GM12878 (cell line): ENCODE measurements at regions not wholly inside any gene's neighbourhood (a gene's known extent, or its start where the extent isn't known, plus 50 kb on each side); places are given as distances from the start of the nearest gene placed in this dataset.

Source experiments
- ATAC-seq: fragments of 200-7000 bp; cut with Tn5 transposase; 3 replicates; pipeline ENCODE4 v1.9.1; 2020; ENCODE audit warnings: mild to moderate bottlenecking, moderate library complexity
- BruUV-seq: library from RNA; stranded (reverse); fragments of 400-500 nt; replicated peaks from 2 replicates; lab custom pipeline; 2021; lab: Mats Ljungman, UMichigan
- CTCF ChIA-PET: fragments of 300-600 bp; sonication (Branson Sonifier 250); formaldehyde crosslinking; extraction: SDS; loops from one replicate; lab custom pipeline; 2021; ENCODE audit warnings: inconsistent platforms; lab: Yijun Ruan, JAX
- POLR2A ChIA-PET: fragments of 350-600 bp; formaldehyde crosslinking; extraction: SDS; loops from one replicate; lab custom pipeline; 2021; ENCODE audit warnings: inconsistent platforms; lab: Charles Lee
- RAD21 ChIA-PET: fragments of 300-600 bp; sonication (Branson Sonifier 250); formaldehyde crosslinking; loops from one replicate; lab custom pipeline; 2023; ENCODE audit warnings: antibody characterized with exemption; ENCODE audit not compliant: unreplicated experiment; lab: Charles Lee
- SMC1A ChIA-PET: fragments of 300-600 bp; sonication (Branson Sonifier 250); formaldehyde crosslinking; loops from one replicate; lab custom pipeline; 2023; ENCODE audit not compliant: unreplicated experiment, uncharacterized antibody; lab: Charles Lee
- DNase-seq: peaks from one replicate; pipeline ENCODE4 v3.0.0-alpha.2; 2011; ENCODE audit warnings: low read depth, low spot score
- FAIRE-seq: peaks from 3 replicates; lab custom pipeline; 2011; peaks lifted over from hg19 to GRCh38; lab: Jason Lieb, UNC
- H2AFZ ChIP-seq: 2 replicates; pipeline ENCODE4 v1.6.0; 2011; ENCODE audit warnings: low read depth, low read length, control low read depth; ENCODE audit not compliant: control insufficient read depth
- H3K27ac ChIP-seq: 2 replicates; pipeline ENCODE4 v1.5.1; 2011; ENCODE audit warnings: control low read depth; ENCODE audit not compliant: control insufficient read depth, insufficient read depth
- H3K27me3 ChIP-seq, 2 experiments: replicated peaks in 1 of 2; 2 replicates each; pipeline versions ENCODE4 v1.6.0 to v1.6.1; 2011; ENCODE audit warnings: low read length in 1 of 2; ENCODE audit not compliant: control insufficient read depth in 2 of 2, insufficient read depth in 2 of 2
- H3K36me3 ChIP-seq, 2 experiments: 2 replicates each; pipeline ENCODE4 v1.5.1; 2011; ENCODE audit warnings: low read length in 1 of 2; ENCODE audit not compliant: control insufficient read depth in 2 of 2, insufficient read depth in 2 of 2
- H3K4me1 ChIP-seq: 2 replicates; pipeline ENCODE4 v1.6.1; 2011; ENCODE audit warnings: mild to moderate bottlenecking, low read length, moderate library complexity, mixed read lengths; ENCODE audit not compliant: control insufficient read depth, insufficient read depth
- H3K4me2 ChIP-seq: 2 replicates; pipeline ENCODE4 v1.6.0; 2011; ENCODE audit warnings: control low read depth; ENCODE audit not compliant: control insufficient read depth, insufficient read depth
- H3K4me3 ChIP-seq: fragments of 200-600 bp; sonication (generic); 2 replicates; pipeline ENCODE4 v1.5.1; 2016
- H3K79me2 ChIP-seq: 2 replicates; pipeline ENCODE4 v1.6.0; 2011; ENCODE audit warnings: low read length; ENCODE audit not compliant: control insufficient read depth, insufficient read depth
- H3K9ac ChIP-seq: 2 replicates; pipeline ENCODE4 v1.8.0; 2011; ENCODE audit warnings: low read length, control low read depth, mixed read lengths; ENCODE audit not compliant: control insufficient read depth, insufficient read depth
- H3K9me3 ChIP-seq: replicated peaks from 3 replicates; pipeline ENCODE4 v1.5.1; 2011; ENCODE audit warnings: mild to moderate bottlenecking, low read length; ENCODE audit not compliant: control insufficient read depth, insufficient read depth
- H4K20me1 ChIP-seq: 2 replicates; pipeline ENCODE4 v1.6.0; 2011; ENCODE audit not compliant: control insufficient read depth, insufficient read depth
- CHD1 ChIP-seq: IDR thresholded peaks from 2 replicates; pipeline ENCODE4 v1.6.1; 2012; ENCODE audit warnings: low read depth, low read length, improper control_type of control experiment
- CHD2 ChIP-seq: IDR thresholded peaks from 2 replicates; pipeline ENCODE4 v1.6.1; 2011; ENCODE audit warnings: low read depth, low read length, improper control_type of control experiment, borderline replicate concordance
- NFXL1 ChIP-seq: fragments of 450-650 bp; IDR thresholded peaks from 2 replicates; pipeline ENCODE4 v1.6.1; 2017; ENCODE audit warnings: antibody characterized with exemption, mild to moderate bottlenecking, borderline replicate concordance
- NR2F1 ChIP-seq: fragments of 450-650 bp; conservative IDR thresholded peaks from 2 replicates; pipeline ENCODE4 v1.6.1; 2017; ENCODE audit warnings: mild to moderate bottlenecking
- POLR2AphosphoS5 ChIP-seq: IDR thresholded peaks from 2 replicates; pipeline ENCODE4 v1.6.1; 2011; ENCODE audit warnings: mild to moderate bottlenecking, low read length, inconsistent platforms
- SREBF2 ChIP-seq: IDR thresholded peaks from 2 replicates; pipeline ENCODE4 v1.6.1; 2012; ENCODE audit warnings: mild to moderate bottlenecking, low read length
- ZBED1 ChIP-seq: IDR thresholded peaks from 2 replicates; pipeline ENCODE4 v1.6.1; 2016; ENCODE audit warnings: borderline replicate concordance
- WGBS: methylation state at CpG from one replicate; pipeline ENCODE4 v1.1.6; 2016; ENCODE audit warnings: low lambda C conversion rate; ENCODE audit not compliant: insufficient replicate concordance, insufficient coverage; ENCODE audit errors: missing lambda C conversion rate; 5-methylcytosine and 5-hydroxymethylcytosine counted together
- in situ Hi-C: fragments of 300-500 bp; cut with MboI; formaldehyde crosslinking; loops from 9 replicates; pipeline ENCODE4 v1.14.3; 2018; ENCODE audit warnings: mixed read lengths
- intact Hi-C: fragments of 100-400 bp; cut with micrococcal nuclease; formaldehyde crosslinking; loops from one replicate; pipeline ENCODE4 v1.14.2; 2022; ENCODE audit not compliant: unreplicated experiment
- TF ChIP-seq, protein P1 (sequence below), 3 experiments: IDR thresholded peaks in 2 of 3; conservative IDR thresholded peaks in 1 of 3; 2 replicates each; pipeline ENCODE4 v1.5.1; 2011; ENCODE audit warnings: low read depth in 3 of 3, low read length in 3 of 3, mild to moderate bottlenecking in 3 of 3, control low read depth in 2 of 3, moderate library complexity in 2 of 3, inconsistent platforms in 1 of 3, mixed read lengths in 1 of 3; ENCODE audit not compliant: control insufficient read depth in 2 of 3, insufficient read depth in 1 of 3; ENCODE audit errors: extremely low read depth in 1 of 3

DNA sequence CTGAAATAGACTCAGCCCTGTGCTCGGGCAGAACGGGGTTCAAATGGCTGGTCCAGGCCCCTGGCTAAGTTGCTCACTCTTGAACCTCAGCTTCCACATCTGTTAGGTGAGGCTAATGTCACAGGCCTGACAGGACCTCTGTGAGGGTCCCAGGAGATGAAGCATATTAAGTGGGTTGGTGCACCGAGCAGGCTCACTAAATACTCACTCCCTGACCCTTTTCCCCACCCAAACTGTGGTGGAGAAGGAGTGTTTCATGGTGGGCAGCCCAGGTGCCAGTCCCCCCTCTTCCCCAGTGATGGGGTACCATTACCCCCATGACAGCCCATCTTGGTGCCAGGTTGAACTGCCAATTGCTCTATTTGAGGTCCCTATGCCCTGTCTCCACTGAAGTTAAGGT is 286.0 kb downstream of the MYCN start:
- CTCF ChIA-PET = no interaction called here
- Histone ChIP-seq H3K9ac (no peak overlapping the region), H3K27ac (no peak overlapping the region), H4K20me1 (no peaks in the 10 kb centered on the region), H3K4me2 (no peak overlapping the region), H3K36me3 (no peaks in the 10 kb centered on the region), H3K27me3 (no peaks in the 10 kb centered on the region), H3K4me1 (no peaks in the 10 kb centered on the region), H2AFZ (no peak overlapping the region), H3K9me3 (no peaks in the 10 kb centered on the region), H3K4me3 (no peak overlapping the region), H3K79me2 (no peaks in the 10 kb centered on the region)
- intact Hi-C loops (no loop called here), in situ Hi-C loops (no loop called here)
- SMC1A ChIA-PET = no interaction called here
- ATAC-seq (no peak), DNase-seq (no peak), FAIRE-seq (no peak)
- WGBS = 4% methylated on average over 3 of the region's 3 CpGs
- BruUV-seq = no TSS peak
- no peak for TF ChIP-seq ZBED1
- TF ChIP-seq NR2F1 = no peak
- no peak for TF ChIP-seq CHD2
- POLR2A ChIA-PET = no interaction called here
- RAD21 ChIA-PET = no interaction called here

DNA sequence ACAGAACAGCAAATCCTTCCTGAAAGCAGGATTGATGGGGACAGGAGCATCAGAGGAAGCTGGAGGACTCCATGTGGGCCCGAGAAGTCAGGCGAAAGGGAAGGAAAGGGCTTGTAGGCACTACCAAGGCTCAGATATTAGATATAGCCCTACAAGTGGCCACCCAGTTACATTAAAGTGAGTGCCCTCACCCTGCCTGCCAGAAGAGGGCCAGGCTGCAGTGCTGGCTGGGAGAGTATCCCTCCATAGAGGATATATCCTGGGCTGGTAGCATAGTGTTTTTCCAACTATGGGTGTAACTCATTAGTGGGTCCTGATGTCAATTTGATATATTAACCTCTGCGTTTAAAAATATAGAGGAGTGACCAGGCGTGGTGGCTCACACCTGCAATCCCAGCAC is 285.2 kb downstream of the MYCN start:
- WGBS = 31% methylated on average over 2 of the region's 4 CpGs
- Histone ChIP-seq H4K20me1 (no peaks in the 10 kb centered on the region), H3K79me2 (no peaks in the 10 kb centered on the region), H3K9ac (no peak overlapping the region), H3K27me3 (no peaks in the 10 kb centered on the region), H3K9me3 (no peaks in the 10 kb centered on the region), H3K4me1 (no peaks in the 10 kb centered on the region), H2AFZ (no peak overlapping the region), H3K4me2 (no peak overlapping the region), H3K27ac (no peak overlapping the region), H3K36me3 (no peaks in the 10 kb centered on the region), H3K4me3 (no peak overlapping the region)
- ATAC-seq (no peak), FAIRE-seq (no peak), DNase-seq (no peak)
- ChIA-PET SMC1A (no interaction called here), CTCF (no interaction called here), RAD21 (no interaction called here), POLR2A (no interaction called here)
- in situ Hi-C loops (no loop called here), intact Hi-C loops (no loop called here)
- TF ChIP-seq, protein P1, sequence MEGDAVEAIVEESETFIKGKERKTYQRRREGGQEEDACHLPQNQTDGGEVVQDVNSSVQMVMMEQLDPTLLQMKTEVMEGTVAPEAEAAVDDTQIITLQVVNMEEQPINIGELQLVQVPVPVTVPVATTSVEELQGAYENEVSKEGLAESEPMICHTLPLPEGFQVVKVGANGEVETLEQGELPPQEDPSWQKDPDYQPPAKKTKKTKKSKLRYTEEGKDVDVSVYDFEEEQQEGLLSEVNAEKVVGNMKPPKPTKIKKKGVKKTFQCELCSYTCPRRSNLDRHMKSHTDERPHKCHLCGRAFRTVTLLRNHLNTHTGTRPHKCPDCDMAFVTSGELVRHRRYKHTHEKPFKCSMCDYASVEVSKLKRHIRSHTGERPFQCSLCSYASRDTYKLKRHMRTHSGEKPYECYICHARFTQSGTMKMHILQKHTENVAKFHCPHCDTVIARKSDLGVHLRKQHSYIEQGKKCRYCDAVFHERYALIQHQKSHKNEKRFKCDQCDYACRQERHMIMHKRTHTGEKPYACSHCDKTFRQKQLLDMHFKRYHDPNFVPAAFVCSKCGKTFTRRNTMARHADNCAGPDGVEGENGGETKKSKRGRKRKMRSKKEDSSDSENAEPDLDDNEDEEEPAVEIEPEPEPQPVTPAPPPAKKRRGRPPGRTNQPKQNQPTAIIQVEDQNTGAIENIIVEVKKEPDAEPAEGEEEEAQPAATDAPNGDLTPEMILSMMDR (IDR thresholded peaks at IDR 0.05 in 2 of 3, conservative IDR thresholded peaks at IDR 0.05 in 1 of 3; ENCODE audit: control insufficient read depth in 2 of 3, extremely low read depth in 1 of 3, insufficient read depth in 1 of 3, low read depth in 3 of 3, low read length in 3 of 3) = no peak
- TF ChIP-seq POLR2AphosphoS5 = no peak
- no peak for TF ChIP-seq CHD1
- no peak for TF ChIP-seq NFXL1
- TF ChIP-seq SREBF2 = no peak
- BruUV-seq = no TSS peak
